CD4-positive, alpha-beta T cell treated with Interleukin-2 at 100 ng/mL for 4 hours (primary cell): ENCODE measurements at regions not wholly inside any gene's neighbourhood (a gene's known extent, or its start where the extent isn't known, plus 50 kb on each side); places are given as distances from the start of the nearest gene placed in this dataset.
"Not testable (repeated sequence)": the region's sequence is repeated elsewhere in the genome, so short reads cannot be mapped to it uniquely, and the experiment has no call there.

Experiments used
- DNase-seq: peaks from one replicate; pipeline ENCODE4 v3.0.0-alpha.2; 2020; ENCODE audit warnings: low spot score

DNA sequence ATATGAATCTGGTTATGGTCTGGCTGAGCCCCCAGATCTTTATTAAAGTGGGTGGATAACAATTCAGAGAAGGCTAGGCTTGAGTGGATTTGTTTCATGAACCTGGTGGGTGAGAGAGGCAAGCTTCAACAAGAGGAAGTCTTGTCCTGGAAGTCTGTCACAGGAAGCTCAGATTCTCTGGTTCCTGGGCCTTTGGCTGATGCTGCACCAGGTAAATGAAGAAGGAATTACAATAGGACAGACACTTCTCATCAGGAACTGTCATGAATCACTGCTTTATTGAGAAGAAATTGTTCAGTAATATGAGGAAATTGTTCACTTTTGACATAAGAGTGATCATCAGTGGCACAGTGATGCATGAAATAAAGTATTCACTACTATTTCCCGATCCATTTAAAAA lies 167.6 kb upstream of the ELL2 start:
- no peak for DNase-seq

DNA sequence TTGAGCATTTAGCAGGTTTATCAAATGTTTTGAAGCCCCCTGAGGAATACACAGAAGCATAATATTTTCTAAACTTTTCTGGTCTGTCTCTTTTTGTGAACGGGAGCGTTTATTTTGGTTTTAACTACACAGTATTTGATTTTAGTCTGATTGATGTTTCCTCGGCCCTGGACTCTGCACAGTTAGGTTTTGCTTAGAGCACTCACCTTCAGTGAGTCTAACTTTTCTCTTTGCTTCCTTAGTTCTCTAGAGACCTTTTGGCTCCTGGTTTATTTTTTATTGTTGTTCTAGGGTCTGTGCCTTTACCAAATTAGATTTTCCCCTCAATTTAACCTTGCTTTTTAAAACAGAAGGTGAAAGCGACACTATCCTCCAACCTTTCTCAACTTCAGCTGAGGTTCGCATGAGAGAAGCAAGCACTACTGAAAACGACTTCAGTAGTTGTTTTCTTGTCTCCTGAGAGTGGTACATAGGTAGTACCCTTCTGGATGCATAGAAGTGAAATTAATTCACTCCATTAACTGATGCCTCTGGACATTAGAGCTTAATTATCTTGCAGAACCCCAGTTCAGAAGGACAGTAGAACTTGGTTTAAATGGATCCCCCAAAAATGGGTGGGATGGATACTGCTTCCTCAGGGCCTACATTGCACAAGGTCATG lies 166.7 kb upstream of the ELL2 start:
- DNase-seq = no peak

DNA sequence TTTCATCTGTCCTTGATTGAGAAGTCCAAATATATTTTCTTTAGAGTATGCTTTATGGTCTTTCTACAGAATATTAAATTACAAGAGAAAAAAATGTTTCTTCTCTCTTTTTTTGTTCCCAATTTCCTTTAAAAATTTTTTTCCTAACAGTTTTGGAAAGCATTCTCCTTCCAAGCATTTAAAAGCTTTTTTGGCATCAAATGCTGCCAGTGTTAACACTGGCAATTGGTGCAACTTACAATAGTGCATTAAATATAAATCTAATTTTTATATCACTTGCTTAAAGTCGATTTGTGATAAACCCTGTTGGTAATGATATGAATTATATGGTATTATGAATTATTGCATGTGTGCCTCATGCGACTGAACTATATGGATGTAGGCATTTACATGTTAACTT lies 165.9 kb upstream of the ELL2 start:
- no peak for DNase-seq

DNA sequence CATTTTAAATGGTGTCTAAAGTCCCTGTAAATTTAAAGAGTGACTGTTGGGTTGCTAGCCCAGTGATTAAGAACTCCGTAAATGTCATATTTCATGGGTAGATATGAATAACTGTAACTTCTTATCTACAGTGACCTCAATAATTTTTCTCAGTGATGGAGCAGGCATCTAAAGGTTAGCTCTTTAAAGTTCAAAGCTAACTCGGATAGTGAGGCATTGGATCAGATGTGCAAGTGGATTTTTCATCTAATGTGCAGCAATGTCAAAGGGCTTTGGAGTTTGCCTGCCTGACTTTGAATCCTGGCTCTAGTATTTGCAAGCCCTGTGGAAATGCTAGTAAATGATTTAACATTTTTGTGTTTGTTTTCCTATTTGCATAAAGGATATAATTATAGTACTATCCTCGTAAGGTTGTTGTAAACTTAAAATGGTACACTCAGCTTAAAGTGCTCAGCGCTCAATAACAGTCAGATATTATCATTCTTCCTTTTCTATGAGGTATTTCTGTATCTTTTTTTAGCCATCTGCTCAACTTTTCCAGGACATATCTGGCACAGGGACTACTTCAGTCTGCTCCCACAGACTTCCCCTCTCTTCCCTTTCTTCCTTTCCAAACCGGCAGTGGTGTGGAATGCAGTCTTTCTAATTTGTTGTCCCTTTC lies 163.7 kb upstream of the ELL2 start:
- no peak for DNase-seq

DNA sequence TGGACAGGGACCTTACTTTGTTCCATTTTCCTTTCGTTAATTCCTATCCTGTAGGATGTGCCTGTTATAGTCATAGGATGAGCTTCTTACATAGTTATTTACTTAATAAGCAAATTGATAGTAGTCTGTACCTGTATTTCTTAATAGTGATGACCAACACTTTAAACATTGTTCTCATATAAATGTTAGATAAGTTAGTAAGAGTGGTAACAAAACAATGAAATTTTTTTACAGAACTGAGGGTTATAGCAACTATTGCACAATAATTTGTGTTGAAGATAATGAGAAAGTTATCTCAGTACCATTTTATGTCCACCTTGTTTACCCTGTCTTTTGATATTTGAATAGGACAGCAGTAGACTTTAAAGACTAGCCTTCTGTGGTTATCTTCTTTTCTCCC lies 162.9 kb upstream of the ELL2 start:
- DNase-seq = no peak

DNA sequence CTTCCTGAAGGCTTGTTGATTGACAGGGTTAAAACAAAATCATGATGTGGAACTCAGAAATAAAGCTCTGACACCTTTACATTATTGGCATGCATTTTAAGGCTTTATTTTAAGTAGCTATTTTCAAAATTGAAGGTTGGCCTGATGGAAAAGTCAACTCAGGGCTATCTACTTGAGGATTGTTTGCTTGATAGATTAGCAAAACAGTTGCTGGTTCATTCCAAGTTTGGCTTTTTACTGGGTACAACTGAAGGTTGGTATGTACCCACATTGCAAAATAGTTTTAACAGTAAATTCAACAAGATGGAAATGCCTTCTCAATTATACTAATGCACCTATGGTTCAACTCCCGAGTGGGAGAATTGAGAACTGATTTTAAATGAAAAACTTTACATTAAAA lies 161.8 kb upstream of the ELL2 start:
- DNase-seq = no peak

DNA sequence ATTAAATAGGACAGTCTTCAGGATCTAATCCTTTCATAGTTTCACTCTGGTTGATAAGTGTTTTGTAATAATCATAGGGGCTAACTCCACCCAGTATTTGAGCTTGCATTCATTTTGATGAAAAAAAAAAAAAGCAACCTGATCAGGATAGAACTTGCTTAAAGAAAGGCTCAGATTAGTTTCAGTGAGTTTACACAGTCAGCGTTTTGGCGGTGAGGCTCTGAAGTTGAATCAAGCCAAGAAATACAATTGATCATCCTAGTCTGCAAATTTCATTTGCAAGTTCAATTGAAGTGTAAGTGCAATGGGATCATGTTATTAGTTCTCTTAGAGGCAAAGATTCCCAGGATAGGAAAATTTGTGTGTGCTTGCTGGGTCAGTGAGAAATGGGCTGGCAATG lies 159.7 kb upstream of the ELL2 start:
- no peak for DNase-seq

DNA sequence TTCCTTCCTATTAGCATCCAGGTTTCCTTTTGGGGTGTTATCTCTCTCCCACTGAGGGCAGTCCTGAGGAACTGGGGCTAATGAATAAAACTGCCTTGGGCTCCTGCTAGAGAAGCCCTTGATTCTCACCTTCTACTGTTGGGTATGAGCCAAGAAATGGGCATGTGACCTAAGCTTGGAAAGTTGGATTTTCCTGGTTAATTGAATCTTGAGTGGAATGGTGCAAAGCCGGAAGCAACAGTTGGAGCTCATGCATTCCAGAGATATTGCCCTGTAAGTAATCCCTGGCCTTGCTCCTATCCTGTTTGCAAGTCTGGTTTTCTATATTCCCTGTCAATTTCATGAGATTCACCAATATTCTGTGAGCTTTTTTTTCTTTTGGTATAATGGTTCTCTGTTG lies 158.5 kb upstream of the ELL2 start:
- DNase-seq = no peak

DNA sequence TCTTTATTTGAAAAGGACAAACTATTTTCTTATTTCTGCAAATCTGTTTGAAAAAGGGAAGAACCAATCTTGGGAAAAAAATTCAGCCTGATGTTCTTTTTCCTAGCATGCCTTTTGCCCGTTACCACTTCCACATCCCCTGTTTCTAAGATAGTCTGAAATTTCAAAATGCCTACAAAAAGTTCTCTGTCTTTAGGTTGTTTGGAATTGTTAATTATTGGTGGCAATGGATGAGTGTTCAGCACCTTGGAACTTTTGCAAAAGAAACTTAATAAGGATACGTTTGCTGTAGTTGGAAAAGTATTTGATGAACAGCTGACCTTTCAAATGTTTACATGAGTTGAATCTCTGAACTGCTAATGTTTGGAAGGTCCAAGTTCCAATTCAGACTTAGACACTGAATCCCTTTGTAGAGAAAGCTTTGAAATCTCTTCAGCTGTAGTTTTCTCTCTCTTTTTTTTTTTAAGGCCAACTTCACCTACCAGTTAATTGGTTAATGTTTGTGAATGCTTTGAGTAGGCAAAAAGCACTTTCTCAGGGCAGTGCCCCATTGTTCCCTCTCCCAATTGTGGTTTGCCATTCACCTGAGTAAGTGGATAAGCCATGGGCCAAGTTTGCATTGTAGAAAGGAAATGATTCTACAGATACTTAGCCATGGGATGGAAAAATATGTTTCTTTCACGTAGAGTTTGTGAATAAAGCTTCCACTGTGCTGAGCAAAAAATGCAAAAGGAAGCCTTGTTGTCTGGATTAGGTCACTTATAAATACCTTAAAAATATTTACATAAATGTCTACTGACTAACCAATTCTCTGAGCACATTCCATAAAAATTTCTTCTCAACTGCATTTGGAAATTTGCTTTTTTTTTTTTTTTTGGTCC lies 156.4 kb upstream of the ELL2 start:
- DNase-seq = no peak

DNA sequence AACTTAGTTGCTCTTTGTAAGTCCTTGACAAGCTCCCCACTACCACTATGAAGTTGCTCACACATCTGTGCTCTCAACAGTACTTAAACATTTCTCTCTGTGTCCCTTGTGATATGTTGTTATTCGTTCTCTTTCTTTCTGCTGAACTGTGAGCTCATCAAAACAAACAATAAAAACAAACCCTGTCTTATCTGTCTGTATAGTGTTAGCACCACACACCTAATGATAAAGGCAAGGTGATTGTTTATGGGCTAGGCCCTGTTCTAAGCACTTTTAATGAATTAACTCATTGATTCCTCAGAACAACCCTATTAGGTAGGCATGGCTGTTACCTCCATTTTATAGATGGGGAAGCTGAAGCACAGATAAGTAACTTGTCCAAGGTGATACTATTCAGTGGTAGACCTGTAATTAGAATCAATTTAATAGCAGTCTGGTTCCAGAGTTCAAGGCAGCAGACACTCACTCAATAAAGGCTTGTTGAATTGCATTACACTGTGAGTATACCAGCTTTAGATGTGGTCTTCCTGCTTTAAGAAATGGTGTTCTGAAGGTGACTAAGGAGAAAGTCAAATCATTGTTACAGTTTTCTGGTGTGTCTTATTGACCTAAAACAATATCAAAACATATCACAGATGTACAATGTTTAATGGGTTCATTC lies 153.6 kb upstream of the ELL2 start:
- no peak for DNase-seq

DNA sequence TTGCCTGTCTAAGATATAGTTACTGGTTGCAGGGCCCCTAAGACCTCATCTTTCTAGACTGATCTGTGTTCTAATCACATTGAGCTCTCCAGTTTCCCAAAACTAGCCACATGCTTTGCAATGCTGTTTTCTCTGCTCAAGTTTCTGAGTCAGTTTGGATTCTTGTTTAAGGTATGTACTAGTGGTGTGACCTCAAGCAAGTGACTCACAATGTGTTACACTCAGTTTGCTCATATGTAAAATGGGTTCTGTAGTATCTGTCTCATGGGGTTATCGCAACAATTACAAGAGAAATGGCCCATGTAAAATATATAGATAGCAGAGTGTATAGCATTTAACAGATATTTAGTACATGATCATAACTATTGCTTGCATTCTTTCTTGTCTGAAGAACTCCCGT lies 153.1 kb upstream of the ELL2 start:
- DNase-seq = no peak

DNA sequence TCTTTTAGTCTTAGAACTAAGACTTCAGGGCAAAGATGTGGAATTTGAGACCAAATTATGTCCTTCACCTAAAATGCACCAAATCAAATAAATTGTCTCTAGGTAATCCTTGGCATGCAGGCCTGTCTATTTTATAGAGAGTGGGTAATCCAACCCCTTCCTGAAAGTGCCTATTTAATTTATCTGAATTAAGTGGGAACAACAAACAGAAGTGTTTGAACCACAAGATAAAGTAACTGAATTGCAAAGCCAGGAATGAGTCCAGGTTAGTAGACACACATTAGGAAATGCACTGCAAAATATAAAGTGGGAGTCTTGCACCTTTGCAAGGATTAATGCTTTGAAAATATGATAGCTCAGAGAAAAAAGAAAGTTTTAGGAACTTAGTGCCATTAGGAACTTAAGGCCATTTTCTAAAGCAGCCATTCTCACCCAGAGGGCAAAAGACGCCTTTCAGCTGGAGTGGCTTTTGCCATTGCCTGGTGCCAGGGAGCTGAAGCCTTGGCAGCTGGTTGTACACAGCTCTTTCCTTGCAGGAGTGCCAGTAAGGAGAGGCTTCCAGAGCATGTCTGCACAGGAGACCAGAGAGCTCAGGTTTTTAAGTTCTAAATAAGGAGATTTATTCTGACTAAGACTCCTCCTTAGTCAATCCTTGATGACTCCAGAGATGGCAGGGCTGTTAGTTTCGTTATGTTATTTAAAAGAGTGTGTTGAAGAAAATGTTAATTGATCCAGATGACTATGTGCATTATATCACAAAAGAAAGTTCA lies 151.7 kb upstream of the ELL2 start:
- DNase-seq = no peak

DNA sequence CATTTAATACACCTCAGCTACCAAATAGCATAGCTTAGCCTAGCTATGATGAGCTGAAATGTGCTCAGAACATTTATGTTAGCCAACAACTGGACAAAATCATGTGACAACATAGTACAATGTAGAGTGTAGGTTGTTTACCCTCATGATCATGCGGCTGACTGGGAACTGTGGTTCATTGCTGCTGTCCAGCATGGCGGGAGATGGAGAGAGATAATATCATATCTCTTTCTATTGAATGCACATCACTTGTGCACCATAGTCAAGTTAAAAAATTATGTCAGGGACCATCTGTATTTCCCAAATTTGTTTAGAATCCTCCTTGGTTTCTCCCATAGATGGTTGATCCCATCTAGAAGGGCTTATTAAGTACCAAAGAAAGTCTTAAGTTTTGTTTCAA lies 151.1 kb upstream of the ELL2 start:
- DNase-seq = no peak

DNA sequence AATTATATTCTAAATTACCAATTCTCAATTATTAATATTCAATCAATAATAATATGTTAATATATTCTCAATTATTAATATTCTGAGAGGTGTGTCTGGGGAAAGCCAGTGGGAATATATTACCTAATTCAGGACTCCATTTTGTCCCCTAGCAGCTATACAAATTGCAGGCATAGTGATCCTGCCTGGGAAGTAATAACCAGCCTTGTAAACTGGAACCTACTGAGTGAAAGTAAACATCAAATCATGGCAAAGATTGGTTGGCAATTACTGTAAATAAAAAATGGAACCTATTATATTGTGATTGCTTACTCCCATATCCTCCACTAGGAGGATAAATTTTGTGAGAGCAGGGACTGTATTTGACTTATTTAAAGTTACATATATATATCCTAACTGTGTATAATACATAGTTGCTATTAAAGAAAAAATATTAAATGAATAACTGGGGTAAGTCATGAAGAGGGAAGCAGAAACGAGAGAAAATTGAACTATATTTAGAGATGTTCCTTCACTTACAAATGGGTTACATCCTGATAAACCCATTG lies 150.5 kb upstream of the ELL2 start:
- no peak for DNase-seq

DNA sequence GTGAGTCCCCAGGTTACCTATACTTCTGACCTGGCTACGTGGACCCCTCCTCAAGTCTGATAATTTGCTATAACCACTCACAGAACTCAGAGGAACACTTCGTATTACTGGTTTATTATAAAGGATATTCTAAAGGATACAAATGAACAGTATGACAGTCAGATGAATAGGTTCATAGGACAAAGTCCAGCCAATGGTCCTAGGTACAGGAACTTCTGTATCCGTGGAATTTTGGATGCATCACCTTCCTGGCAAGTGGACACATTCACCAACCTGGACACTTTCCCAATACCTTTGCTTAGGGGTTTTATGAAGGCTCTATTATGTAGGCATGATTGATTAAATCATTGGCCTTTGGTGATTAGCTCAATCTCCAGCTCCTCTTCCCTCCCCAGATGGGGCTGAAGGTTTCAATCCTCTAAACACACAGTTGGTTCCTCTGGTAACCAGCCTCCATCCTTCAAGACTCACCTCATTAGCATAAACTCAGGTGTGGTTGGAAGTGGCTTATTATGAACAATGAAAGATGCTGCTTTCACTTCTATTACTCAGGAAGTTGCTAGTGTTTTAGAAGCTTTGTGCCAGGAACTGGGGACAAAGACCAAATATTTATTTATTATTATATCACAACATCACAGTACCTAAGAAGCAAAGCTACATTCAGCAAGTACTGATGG lies 149.6 kb upstream of the ELL2 start:
- no peak for DNase-seq

DNA sequence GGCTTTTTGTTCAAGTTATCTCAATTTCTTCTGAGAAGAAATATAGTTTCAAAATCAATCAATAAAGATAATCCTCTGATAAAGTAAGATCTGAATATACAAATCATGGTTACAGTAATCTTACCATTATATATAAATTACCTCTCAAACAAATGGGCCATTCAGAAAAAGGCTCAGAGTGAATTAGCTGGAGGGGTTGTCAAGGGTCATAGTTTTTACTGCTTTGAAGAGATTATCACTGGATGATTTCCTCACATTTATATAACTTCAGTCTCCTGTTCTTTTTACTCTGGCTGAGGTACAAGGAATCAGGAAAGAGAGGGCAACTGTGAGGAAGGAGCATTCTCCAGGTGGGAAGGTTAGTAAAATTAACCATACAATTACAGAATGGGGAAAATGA lies 148.6 kb upstream of the ELL2 start:
- no peak for DNase-seq

DNA sequence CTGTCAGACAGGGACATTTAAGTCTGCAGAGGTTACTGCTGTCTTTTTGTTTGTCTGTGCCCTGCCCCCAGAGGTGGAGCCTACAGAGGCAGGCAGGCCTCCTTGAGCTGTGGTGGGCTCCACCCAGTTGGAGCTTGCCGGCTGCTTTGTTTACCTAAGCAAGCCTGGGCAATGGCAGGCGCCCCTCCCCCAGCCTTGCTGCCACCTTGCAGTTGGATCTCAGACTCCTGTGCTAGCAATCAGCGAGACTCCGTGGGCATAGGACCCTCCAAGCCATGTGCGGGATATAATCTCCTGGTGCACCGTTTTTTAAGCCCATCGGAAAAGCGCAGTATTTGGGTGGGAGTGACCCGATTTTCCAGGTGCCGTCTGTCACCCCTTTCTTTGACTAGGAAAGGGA lies 147.0 kb upstream of the ELL2 start:
- not testable (repeated sequence) for DNase-seq

DNA sequence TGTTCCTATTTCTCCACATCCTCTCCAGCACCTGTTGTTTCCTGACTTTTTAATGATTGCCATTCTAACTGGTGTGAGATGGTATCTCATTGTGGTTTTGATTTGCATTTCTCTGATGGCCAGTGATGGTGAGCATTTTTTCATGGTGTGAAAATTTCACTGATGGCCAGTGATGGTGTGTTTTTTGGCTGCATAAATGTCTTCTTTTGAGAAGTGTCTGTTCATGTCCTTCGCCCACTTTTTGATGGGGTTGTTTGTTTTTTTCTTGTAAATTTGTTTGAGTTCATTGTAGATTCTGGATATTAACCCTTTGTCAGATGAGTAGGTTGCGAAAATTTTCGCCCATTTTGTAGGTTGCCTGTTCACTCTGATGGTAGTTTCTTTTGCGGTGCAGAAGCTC lies 142.2 kb upstream of the ELL2 start:
- not testable (repeated sequence) for DNase-seq

DNA sequence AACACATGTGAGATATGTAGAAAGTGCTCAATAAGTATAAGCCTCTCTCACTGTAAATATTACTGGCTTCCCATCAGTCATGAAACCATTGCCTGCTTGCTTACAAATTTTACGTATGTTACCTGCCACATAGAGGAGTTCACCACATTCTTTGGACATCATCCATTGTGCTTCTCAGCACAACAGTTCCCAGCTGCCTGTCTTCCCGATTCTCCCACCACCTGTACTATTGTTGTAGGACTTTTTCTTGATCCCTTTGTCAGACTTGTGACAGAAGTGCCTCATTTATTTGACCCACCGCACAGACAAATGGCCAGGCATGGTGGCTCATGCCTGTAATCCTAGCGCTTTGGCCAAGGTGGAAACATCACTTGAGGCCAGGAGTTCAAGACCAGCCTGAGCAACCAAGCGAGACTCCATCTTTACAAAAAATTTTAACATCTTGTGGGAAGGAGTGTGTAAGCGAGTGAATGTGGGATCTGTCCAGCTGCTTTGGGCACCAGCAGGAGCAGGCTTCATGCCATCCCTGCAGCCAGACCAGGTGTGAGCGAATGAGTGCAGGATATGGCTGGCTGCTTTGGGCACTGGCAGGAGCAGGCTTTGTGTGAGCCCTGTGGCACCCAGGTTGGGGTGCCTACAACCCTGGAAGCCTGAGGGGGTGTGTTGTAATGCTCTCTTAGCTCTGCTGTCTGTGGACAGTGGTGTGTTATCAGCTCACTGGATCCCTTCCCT lies 139.9 kb upstream of the ELL2 start:
- DNase-seq = no peak

DNA sequence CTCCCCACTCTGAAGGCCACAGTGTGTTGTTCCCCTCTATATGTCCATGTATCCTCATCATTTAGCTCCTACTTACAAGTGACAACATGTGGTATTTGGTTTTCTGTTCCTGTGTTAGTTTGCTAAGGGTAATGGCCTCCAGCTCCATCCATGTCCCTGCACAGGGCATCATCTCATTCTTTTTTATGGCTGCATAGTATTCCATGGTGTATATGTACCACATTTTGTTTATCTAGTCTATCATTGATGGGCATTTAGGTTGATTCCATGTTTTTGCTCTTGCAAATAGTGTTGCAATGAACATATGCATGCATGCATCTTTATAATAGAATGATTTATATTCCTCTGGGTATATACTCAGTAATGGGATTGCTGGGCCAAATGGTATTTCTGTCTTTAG lies 135.8 kb upstream of the ELL2 start:
- DNase-seq = not testable (repeated sequence)
